Liver (tissue), 8 donors: ENCODE measurements at regions not wholly inside any gene's neighbourhood (a gene's known extent, or its start where the extent isn't known, plus 50 kb on each side); places are given as distances from the start of the nearest gene placed in this dataset.

Experiments
- DNase-seq: peaks from one replicate; pipeline ENCODE4 v3.0.0-alpha.2; 2017; ENCODE audit warnings: low spot score
- H3K27ac ChIP-seq, 2 donors: one replicate each; pipeline ENCODE4 v1.7.0; 2013; ENCODE audit warnings: inconsistent platforms in 2 of 2, low read length in 2 of 2, control low read depth in 1 of 2, low read depth in 1 of 2, mild to moderate bottlenecking in 1 of 2
- H3K27me3 ChIP-seq, 4 donors: one replicate each; pipeline versions ENCODE4 v1.6.1 to v1.7.0; 2013; ENCODE audit warnings: low read length in 3 of 4, inconsistent platforms in 1 of 4, mild to moderate bottlenecking in 1 of 4, moderate library complexity in 1 of 4; ENCODE audit not compliant: control insufficient read depth in 4 of 4, insufficient read depth in 4 of 4
- H3K36me3 ChIP-seq, 4 donors: one replicate each; pipeline versions ENCODE4 v1.6.1 to v1.7.0; 2013; ENCODE audit warnings: low read length in 3 of 4, mild to moderate bottlenecking in 3 of 4, low read depth in 1 of 4, moderate library complexity in 1 of 4; ENCODE audit not compliant: control insufficient read depth in 4 of 4, insufficient read depth in 3 of 4
- H3K4me1 ChIP-seq, 4 donors: one replicate each; pipeline versions ENCODE4 v1.6.1 to v1.7.0; 2013; ENCODE audit warnings: low read length in 3 of 4, mild to moderate bottlenecking in 3 of 4, moderate library complexity in 1 of 4; ENCODE audit not compliant: control insufficient read depth in 4 of 4, insufficient read depth in 4 of 4
- H3K4me3 ChIP-seq, 3 donors: one replicate each; pipeline versions ENCODE4 v1.6.1 to v1.7.0; 2013; ENCODE audit warnings: low read length in 3 of 3, control low read depth in 1 of 3, low read depth in 1 of 3, mild to moderate bottlenecking in 1 of 3
- H3K9ac ChIP-seq, 2 donors: one replicate each; pipeline ENCODE4 v1.7.0; 2013; ENCODE audit warnings: low read length in 2 of 2, mild to moderate bottlenecking in 2 of 2, moderate library complexity in 2 of 2, control low read depth in 1 of 2, low read depth in 1 of 2
- H3K9me3 ChIP-seq, 4 donors: one replicate each; pipeline versions ENCODE4 v1.6.1 to v1.7.0; 2013; ENCODE audit warnings: low read length in 3 of 4; ENCODE audit not compliant: control insufficient read depth in 4 of 4
- ATF3 ChIP-seq: IDR thresholded peaks from 2 replicates; pipeline ENCODE4 v1.6.1; 2016; ENCODE audit warnings: antibody characterized with exemption
- CTCF ChIP-seq: fragments of 150-350 bp; IDR thresholded peaks from 2 replicates; pipeline ENCODE4 v1.5.1; 2017; ENCODE audit warnings: improper control_type of control experiment, low read depth, low read length; ENCODE audit not compliant: missing input control
- EGR1 ChIP-seq, 2 donors: IDR thresholded peaks; 2 replicates each; pipeline ENCODE4 v1.6.1; 2016 to 2018; ENCODE audit warnings: antibody characterized with exemption in 2 of 2, low read depth in 2 of 2
- FOXA1 ChIP-seq: IDR thresholded peaks from 2 replicates; pipeline ENCODE4 v1.6.1; 2016; ENCODE audit warnings: antibody characterized with exemption
- FOXA2 ChIP-seq: IDR thresholded peaks from 2 replicates; pipeline ENCODE4 v1.6.1; 2016; ENCODE audit warnings: antibody characterized with exemption
- GABPA ChIP-seq, 2 donors: IDR thresholded peaks in 1 of 2; conservative IDR thresholded peaks in 1 of 2; 2 replicates each; pipeline ENCODE4 v1.6.1; 2016; ENCODE audit warnings: antibody characterized with exemption in 2 of 2, mild to moderate bottlenecking in 1 of 2, moderate library complexity in 1 of 2
- HNF4A ChIP-seq, 2 donors: conservative IDR thresholded peaks; 2 replicates each; pipeline ENCODE4 v1.6.1; 2016; ENCODE audit warnings: antibody characterized with exemption in 2 of 2, mild to moderate bottlenecking in 2 of 2
- HNF4G ChIP-seq: IDR thresholded peaks from 2 replicates; pipeline ENCODE4 v1.6.1; 2016; ENCODE audit warnings: antibody characterized with exemption
- JUND ChIP-seq, 2 donors: IDR thresholded peaks; 2 replicates each; pipeline ENCODE4 v1.6.1; 2016; ENCODE audit warnings: antibody characterized with exemption in 2 of 2
- MAX ChIP-seq: IDR thresholded peaks from 2 replicates; pipeline ENCODE4 v1.6.1; 2016; ENCODE audit warnings: antibody characterized with exemption
- NR2F2 ChIP-seq: IDR thresholded peaks from 2 replicates; pipeline ENCODE4 v1.6.1; 2016; ENCODE audit warnings: antibody characterized with exemption
- RAD21 ChIP-seq, 2 donors: IDR thresholded peaks; 2 replicates each; pipeline ENCODE4 v1.6.1; 2016; ENCODE audit warnings: antibody characterized with exemption in 2 of 2, mild to moderate bottlenecking in 2 of 2
- REST ChIP-seq: IDR thresholded peaks from 2 replicates; pipeline ENCODE4 v1.6.1; 2016; ENCODE audit warnings: antibody characterized with exemption, mild to moderate bottlenecking
- RXRA ChIP-seq, 2 donors: IDR thresholded peaks; 2 replicates each; pipeline ENCODE4 v1.6.1; 2017 to 2018; ENCODE audit warnings: antibody characterized with exemption in 2 of 2, mild to moderate bottlenecking in 1 of 2
- SP1 ChIP-seq: IDR thresholded peaks from 2 replicates; pipeline ENCODE4 v1.6.1; 2018; ENCODE audit warnings: antibody characterized with exemption, mild to moderate bottlenecking
- TAF1 ChIP-seq: conservative IDR thresholded peaks from 2 replicates; pipeline ENCODE4 v1.6.1; 2016; ENCODE audit warnings: antibody characterized with exemption, mild to moderate bottlenecking
- YY1 ChIP-seq: IDR thresholded peaks from 2 replicates; pipeline ENCODE4 v1.6.1; 2016; ENCODE audit warnings: antibody characterized with exemption, mild to moderate bottlenecking
- ZBTB33 ChIP-seq: IDR thresholded peaks from 2 replicates; pipeline ENCODE4 v1.6.1; 2016; ENCODE audit warnings: antibody characterized with exemption
- WGBS: extraction: QIAGEN DNeasy Blood & Tissue Kit; methylation state at CpG from one replicate; pipeline ENCODE4 v1.1.7; 2013; 5-methylcytosine and 5-hydroxymethylcytosine counted together
- donor health status: healthy.
- donor health status: healthy.
- donor health status: healthy.
- donor health status: healthy.
- donor health status: healthy.

- no peaks in the 10 kb centered on the region for H3K36me3 ChIP-seq
- H3K9me3 ChIP-seq: peaks cover 0 to 8% (median 4%) of the 10 kb centered on the region in 4 donors
- TF ChIP-seq SP1 (no peak), RXRA (IDR thresholded peaks at IDR 0.05) (no peak), REST (no peak), ATF3 (no peak), RAD21 (IDR thresholded peaks at IDR 0.05) (no peak), FOXA1 (no peak), HNF4G (no peak), FOXA2 (no peak), GABPA (IDR thresholded peaks at IDR 0.05 in 1 of 2, conservative IDR thresholded peaks at IDR 0.05 in 1 of 2) (no peak), EGR1 (IDR thresholded peaks at IDR 0.05; ENCODE audit: low read depth in 2 of 2) (no peak), CTCF (no peak)
- no peak overlapping the region for H3K9ac ChIP-seq
- no peaks in the 10 kb centered on the region for H3K4me1 ChIP-seq
- no peaks in the 10 kb centered on the region for H3K27me3 ChIP-seq
- no peak overlapping the region for H3K4me3 ChIP-seq
- 77% methylated on average over 5 of the region's 5 CpGs for WGBS
- DNase-seq: no peak
- no peak overlapping the region for H3K27ac ChIP-seq
Observed at GRCh38 chr16:88289561-88289960, 93.2 kb upstream of the ZNF469 start.

GRCh38 chr16:88289968-88290401 is 92.8 kb upstream of the ZNF469 start:
- no peaks in the 10 kb centered on the region for H3K27me3 ChIP-seq
- no peak for DNase-seq
- no peak overlapping the region for H3K9ac ChIP-seq
- H3K4me3 ChIP-seq: no peak overlapping the region
- no peak overlapping the region for H3K27ac ChIP-seq
- peaks cover 0 to 8% (median 4%) of the 10 kb centered on the region in 4 donors for H3K9me3 ChIP-seq
- H3K4me1 ChIP-seq: no peaks in the 10 kb centered on the region
- TF ChIP-seq CTCF (no peak), HNF4A (conservative IDR thresholded peaks at IDR 0.05) (no peak), NR2F2 (no peak), YY1 (no peak), ATF3 (no peak), SP1 (no peak), HNF4G (no peak), RXRA (IDR thresholded peaks at IDR 0.05) (no peak), REST (no peak), JUND (IDR thresholded peaks at IDR 0.05) (no peak), TAF1 (no peak), ZBTB33 (no peak), GABPA (IDR thresholded peaks at IDR 0.05 in 1 of 2, conservative IDR thresholded peaks at IDR 0.05 in 1 of 2) (no peak), EGR1 (IDR thresholded peaks at IDR 0.05; ENCODE audit: low read depth in 2 of 2) (no peak), FOXA1 (no peak), RAD21 (IDR thresholded peaks at IDR 0.05) (no peak), MAX (no peak), FOXA2 (no peak)
- H3K36me3 ChIP-seq: no peaks in the 10 kb centered on the region
- 75% methylated on average over 12 of the region's 12 CpGs for WGBS
